NCI-H2029 treated with DMSO at 0.1 percent for 48 hours (cell line): ENCODE measurements at regions not wholly inside any gene's neighbourhood (a gene's known extent, or its start where the extent isn't known, plus 50 kb on each side); places are given as distances from the start of the nearest gene placed in this dataset.
A peak's percentile ranks its signal among the peaks of the same experiment; 100 is the strongest.

ENCODE experiments used
- DNase-seq: peaks from one replicate; lab custom pipeline; 2025; lab: John Stamatoyannopoulos, UW

DNA sequence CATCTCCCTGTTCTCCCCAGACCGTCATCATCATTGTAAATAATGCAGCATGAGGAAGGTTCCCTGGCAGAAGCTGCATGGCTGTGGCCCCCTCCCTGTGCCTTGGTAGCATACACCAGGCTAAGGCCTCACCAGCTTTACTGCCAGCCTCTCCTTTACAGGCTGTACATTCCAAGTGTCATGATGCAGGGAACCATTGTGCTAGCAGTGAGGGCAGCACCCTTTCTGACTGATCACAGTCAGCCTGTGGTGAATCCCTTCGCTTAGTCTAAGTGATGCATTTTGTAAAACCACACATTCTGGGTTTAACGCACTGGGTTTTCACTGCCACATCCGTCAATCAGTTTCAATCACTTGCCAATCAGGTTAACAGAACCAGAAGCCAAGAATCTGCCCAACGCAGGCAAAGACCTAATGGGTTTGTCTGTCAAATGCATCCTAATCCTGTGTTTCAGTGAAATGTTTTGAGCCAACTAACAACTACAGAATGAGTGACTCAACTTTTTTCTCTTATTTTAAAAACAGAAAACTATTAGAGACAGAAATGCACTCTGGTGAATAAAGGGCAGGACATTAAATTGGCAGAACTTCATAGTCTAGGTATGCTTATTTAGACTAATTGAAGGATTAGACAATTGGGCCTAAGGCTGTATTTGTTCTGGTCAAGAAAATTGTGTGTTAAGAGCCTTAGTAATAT is 225.9 kb upstream of the DPH6 start:
- no peak for DNase-seq

DNA sequence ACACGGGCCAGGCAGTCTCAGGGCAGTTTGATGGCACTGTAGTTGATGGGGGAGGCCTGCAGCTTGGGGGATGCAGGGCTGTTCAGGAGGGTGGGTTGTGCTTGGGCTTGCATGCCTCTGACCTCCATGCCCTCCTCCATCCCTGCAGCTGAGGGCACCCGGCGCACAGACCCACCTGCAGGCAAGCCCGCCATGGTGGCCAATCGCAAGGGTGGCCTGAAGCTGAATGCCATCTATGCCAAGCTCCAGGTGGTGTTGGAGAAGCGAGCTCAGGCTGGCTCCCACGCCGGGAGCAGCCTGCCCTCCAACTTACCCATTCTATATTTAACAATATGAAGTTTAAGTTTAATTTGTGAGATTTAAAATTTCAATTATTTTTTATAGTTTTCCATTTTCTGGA is 228.7 kb upstream of the DPH6 start:
- DNase-seq = no peak

DNA sequence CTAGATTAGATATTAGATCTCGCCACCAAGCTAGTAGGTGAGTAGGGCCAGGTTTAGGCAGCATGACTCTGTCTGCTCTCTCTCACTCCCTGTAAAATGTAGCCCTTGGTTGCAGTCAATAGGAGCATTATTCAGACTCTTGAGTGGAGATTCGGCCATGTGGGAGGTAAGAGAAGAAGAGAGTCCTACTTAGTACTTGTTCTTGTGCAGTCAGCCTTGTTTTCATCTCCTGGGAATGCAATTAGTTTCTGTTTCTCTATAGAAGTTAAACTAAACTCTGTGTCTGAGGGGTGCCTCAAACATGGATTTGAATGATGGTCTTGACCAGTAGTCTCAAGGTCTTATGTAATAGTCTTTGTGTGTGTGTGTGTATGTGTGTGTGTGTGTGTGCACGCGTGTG is 229.5 kb upstream of the DPH6 start:
- no peak for DNase-seq

DNA sequence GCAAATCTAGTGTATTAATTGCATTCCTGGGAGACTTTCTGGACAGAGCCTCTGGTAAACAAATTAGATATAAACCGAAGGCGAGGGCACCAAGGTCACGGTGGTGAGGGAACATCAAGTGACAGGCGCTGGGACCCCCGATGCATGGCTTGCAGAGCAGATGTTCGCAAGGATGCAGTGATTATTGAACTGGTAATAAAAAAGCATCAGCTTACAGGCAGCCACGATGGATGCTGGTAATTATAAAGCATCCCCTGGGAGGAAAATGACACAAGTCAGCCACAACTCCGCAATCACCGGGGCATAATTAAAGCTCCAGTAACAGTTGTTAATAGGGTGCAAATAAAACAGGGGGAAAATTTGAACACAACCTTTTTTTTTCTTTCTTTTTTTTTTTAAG is 231.1 kb upstream of the DPH6 start:
- no peak for DNase-seq

DNA sequence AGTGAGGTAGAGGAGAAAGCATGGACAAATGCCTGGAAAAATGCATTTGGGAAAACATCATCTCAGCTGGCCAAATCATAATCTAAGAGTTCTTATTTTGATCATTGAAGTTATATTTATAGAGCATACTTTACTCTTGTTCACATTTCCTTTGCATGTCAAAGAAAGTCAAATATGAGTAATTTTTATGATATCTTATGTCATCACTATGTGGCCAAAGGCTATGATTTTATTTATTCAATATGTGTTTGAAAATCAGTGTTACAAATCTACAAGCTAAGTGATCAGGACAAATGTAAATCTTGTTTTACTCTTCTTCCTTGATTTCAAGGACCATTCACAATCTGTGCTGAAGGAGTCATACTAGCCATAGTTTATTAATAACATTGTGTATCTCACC is 237.2 kb upstream of the DPH6 start:
- DNase-seq = no peak

DNA sequence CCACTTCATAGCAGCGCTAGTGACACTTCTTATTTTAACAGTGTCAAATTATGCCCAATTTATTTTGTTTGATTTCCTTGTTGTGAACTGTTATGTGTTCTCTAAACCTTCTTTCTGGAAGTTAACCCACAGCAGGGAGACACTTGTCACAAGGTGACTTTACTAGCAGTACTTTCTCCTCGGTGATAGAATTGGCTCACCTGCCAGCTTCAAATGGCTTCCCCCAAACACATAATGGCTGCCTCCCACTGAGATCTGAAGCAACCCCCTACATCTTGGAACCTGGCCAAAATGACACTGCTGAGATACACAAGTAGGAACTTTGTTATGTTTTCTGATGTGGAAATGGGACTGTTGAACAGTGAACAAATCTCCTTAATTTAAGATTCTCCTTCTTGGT is 238.8 kb upstream of the DPH6 start:
- DNase-seq = peak; percentile 1

DNA sequence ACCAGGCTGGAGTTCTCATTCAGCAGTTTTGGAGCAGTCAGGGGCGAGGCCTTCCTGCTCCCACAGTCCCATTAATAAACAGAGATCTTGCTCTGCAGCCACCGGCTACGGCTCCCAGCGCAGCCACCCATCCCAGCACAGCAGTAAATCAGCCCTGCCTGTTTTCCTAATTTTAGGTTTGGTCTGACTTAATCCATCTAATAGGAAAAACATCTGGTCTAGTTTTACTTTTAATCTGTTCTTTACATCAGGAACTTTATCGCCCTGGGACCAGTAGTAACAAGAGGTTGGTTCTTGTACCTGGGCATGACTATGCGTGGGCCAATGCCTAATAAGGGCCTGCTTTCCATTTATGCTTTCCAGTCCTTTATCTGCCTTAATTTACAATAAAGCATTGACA is 264.0 kb upstream of the DPH6 start:
- DNase-seq = no peak

DNA sequence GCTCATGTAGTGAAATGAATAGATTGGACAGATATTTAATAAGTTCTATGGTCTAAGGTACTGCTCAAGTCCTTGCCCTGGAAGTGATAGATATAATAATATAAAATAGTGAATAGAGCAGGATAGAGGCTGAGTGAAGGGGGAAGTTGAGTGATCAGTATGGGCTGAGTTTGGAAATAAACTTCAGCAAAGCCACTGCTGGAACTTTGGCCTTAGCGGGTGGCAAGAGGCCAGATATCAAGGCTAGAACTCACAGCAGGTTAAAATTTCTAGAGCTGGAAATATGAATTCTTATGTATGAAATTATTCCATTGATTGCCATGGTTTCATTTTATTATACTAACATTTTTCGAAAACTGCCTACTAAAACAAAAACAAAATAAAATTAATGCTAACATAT is 267.6 kb upstream of the DPH6 start:
- DNase-seq = no peak

DNA sequence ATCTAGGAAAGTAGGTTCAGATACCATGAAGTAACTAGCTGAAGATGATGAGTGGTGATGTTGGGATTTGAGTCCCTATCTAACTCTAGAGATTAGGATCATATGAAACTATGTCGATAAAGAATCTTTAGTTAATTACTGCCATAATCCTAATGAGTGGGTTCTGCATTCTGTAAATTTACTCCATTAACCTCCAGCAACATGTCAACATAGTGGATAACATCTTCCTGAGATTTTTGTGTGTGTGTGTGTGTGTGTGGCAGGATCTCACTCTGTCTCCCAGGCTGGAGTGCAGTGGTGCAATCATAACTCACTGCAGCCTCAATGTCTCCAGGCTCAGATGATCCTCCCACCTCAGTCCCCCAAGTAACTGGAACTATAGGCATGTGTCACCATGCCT is 272.9 kb upstream of the DPH6 start:
- no peak for DNase-seq

DNA sequence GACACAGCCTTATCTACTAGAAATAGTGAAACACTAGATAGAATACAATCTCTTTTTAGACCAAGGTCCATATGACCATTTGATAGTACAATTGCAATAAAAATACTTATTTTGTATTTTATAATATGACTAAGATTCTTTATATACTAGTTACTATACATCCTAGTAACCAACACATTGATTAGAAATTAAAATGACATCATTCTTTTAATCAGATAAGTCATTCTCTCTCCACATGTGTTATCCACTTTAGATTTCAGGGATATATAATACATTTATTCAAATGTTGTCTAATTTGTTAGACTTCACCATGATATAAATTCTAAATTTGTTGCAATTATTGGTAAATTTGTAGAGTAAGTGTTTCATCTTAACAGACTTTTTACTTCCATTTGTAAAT is 276.2 kb upstream of the DPH6 start:
- no peak for DNase-seq

DNA sequence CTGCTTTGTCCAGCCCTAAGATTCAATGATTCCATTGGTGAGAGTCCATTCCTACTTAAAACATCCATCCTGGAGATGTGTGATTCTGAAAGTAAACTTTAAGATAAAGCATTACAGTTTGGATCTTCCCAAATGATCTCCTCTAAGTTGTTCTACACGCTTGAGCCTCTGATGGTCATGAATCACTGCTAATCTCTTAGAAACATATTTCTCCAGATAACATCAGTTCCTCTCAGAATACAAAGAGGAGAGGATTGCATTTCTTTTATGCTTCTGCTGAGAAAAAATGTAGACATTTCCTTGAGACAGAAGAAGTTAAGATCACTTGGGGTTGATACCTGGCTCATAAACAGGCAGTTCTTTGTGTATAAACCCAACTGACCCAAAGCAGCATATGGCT is 281.2 kb upstream of the DPH6 start:
- DNase-seq = no peak

DNA sequence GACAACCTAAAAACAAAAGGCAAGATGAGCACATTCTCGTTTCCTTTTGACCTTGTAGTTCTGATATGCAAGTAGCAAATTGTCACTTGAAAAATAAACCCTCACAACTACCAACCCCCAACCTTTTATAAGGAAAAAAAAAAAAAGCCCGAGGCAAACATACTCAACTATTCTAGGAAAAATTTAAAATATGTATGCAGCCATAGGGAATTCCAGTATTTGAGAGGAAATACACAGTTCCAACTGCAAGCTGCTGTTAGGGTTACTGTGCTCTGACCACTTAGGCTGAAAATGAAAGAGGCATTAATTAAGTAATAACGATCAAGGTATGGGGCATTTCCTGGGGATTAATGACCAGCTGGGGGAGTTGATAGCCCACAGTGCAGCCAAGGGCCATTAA is 281.9 kb upstream of the DPH6 start:
- no peak for DNase-seq

DNA sequence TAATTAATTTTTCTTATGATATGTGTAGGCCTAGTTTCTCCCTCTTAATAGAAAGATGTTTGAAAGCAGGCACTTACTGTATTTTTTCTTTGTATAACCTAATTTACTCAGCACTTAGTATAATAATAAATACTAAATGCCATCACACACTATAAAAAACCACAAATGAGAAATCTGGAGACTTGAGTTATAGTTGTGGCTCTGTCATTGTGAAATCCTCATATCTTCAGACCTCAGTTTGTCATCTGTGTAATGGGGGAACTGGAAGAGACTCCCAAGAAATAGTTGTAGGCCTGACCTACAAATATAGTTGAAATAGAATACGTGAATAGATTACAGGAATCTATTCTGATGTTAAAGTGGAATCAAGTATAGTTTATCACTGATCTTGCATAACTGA is 287.6 kb upstream of the DPH6 start:
- DNase-seq = no peak

DNA sequence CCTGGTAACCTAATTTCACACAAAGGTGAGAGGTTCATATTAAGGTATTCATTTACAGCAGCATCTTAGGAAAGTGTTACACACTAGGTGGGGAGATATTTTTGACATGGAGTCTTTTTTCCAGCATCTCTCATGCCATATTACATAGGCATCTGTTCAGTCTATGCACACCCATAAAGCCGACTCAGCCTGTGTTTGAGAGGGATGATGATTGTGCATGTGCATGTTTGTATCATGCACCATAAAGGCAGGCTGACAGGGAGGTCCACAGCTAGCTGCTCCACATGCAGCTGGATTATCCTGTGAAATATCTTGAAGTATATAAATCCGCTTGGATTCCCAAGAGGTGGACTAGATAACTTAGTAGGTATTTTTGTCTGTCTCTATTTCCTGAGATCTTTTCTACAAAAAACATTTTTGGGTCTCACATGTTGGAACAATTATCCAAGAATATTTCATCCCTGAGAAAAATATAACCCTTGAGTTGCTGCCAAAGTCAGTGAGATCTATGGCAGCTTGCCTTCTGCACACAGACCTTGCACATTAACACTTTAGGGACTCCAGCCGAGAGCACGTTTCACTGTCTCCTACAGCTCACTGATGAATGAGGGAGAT is 288.4 kb upstream of the DPH6 start:
- no peak for DNase-seq

DNA sequence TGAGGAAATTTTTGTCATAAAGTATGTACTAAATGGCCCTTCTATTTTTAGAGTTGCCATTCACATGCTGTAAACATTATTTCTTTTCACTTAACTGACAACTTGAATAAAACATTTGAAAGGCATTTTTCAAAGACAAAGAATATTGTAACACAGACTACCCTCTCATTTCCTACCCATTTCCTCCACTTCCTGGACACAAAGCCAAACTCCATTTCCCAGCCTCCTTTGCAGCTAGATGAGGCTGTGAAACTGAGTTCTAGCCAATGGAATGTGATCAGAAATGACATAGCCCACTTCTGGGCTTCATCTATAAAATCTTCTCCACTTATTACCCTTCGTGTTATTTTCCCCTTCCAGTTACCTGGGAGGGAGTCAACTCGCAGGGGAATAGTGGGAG is 288.9 kb upstream of the DPH6 start:
- no peak for DNase-seq

DNA sequence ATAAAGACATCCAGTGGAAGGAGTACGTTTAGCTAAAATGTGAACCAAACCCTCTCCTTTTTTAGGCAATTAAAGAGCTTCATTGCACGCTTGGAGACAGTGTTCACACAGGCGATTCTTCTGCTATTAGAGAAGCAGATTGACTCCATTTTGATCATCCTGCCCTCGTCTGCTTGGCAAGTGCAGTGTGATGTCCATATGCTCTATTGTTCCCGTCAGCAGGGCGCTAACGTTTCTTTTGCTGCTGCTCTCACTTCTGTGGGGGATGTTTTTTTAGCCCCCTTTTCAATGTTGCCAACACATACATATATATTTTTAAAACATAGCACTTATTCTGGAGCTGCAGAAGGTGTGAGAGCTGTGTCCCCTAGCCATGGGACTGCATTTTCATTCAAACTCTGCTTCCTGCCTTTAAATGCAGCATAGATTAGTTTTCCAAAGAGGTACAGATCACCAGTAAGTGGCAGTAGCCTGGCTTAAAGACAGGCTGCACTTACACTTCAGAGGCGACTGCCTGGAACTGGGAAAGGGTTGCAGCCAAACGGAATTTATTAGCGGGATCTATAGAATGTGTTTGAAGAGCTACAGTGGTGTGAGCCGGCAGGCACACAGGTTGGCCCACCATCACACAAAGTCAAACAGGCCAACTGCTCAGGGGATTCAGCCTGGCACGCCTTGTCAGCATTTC is 292.6 kb upstream of the DPH6 start:
- DNase-seq = no peak

DNA sequence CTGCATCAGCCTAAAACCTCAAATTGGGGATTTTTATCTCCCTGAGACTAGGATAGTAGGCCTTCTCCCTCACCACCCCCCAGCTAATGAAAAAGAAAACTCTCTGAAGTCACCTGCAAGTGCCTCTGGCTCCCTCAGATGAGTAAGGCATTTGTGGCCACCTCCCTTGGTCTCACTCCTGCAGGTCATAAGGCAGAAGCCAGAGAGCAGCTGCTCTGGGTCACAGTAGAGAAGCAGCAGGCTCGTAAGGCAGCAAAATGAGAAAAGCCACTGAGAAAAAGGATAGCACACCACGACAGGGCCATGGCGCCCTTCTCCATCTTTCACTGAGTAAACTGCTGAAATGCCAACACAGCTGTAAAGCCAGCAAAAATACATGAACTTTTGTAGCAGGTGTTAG is 296.7 kb upstream of the DPH6 start:
- DNase-seq = no peak

DNA sequence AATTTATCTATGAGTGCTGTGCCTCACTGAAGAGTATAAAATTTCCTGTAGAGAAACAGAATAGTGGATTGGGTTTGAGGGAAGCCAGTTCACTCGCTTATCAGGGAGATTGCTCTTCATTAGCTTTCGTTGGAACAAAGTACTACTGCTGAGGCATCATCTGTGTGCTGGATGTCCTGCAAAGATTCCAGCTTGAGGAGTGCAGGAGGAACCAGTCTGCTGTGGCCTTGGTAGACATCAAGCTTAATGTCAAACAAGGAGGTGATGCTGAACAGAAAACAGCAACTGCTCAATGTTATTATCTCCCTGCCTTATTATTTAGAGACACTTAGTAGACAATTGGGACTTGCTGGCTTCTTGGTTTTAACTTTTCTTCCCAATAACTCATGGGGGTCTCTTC is 297.5 kb upstream of the DPH6 start:
- DNase-seq = no peak

DNA sequence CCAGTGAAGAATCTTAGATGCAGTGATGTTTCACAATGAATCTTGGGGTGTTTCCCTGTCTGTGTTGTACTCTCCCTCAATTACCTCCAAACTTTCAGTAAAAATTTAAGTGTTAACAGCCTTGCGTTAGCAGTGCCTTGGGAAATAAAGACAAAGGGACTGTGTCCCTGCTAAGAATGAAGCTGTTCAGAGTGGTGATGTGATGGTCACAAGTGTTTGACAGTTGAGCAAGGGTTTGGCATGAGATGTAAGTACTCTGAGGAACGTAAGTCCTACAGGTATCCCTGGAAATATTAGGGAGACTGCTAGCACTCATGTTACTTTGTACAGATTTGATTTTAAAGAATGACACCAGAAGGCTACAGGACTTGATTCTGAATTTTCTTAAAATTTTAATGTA is 304.3 kb upstream of the DPH6 start:
- no peak for DNase-seq

DNA sequence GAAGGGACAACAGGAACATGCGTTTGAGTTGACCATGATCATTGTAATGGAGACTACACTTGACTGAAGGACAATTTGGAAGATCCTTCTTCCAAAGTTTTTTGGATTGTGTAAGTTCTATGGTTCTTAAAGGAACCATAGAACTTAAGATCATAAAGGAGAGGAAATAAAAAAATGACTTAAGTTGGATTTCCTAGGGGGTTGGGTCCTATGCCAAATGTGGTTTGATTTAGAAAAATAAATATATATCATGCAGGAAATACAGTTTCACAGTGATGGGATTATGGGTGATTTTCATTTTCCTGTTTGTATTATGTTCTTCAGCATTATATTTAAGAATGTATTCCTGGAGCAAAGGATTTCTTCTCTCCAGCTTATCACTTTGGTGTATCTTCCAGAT is 305.5 kb upstream of the DPH6 start:
- DNase-seq = no peak

DNA sequence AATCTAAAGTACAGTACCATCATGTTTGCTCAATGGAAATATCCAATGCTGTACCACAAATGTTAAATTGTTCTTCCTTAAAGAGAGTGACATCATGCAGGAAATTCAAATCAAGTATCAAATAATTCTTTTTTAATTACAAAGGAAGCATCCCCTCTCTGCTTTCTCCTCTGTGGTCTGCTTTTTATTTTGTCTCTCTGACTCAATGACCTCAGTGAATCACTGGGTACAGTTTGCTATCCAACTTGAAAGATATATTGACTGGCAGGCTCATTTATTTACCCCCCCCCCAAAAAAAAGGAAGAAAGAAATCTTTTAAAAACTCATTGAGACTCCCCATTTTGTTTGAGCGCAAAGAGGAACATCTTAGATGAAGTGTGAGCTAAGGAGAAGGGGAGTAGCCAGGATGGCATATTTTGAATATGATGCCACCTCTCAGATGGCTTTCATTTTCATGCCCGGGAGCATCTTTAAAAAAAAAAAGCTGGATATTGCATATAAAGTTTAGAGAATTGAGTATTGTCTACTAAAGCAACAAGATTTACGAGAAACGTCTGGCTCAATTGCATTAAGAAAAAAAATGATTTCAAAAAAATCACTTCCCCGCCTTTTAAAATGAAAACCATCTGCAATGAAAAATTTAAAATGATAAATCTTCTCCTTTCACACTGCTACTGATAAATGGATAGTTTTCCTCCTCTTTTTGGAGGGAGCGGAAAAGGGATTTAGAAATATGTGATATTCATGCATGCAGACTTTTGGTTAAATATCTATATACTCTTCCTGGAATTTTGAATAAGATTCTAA is 307.1 kb upstream of the DPH6 start:
- no peak for DNase-seq

DNA sequence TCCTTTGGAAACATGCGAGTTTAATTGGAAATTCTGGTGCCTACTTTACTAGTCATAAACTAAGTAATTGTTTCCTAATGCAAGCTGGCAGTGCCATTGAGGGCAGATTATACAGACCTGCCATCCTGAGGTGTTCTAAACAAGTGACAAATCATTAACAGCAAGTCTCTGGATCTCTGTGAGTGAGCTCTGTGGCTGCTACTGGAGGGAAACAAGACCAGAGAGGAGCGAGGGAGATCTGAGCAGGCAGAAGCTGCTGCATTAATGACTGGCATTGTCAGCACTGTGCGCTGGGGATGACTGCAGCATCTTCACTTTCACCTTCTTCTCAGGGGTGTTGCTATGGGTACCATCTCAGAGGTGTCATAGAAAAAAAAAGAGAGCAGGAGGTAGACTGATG is 308.4 kb upstream of the DPH6 start:
- no peak for DNase-seq
